Left forelimb (tissue), 1 donor: ENCODE measurements at regions not wholly inside any gene's neighbourhood (a gene's known extent, or its start where the extent isn't known, plus 50 kb on each side); places are given as distances from the start of the nearest gene placed in this dataset.

Experiments used
- DNase-seq: peaks from one replicate; pipeline ENCODE4 v3.0.0-alpha.2; 2018; ENCODE audit warnings: low spot score

- DNase-seq = no peak
Observed at GRCh38 chr5:143664623-143665022, 147.3 kb upstream of the HMHB1 start.

GRCh38 chr5:143663872-143664271 lies 148.1 kb upstream of the HMHB1 start:
- no peak for DNase-seq

GRCh38 chr5:143662020-143662419 lies 149.9 kb upstream of the HMHB1 start:
- DNase-seq = no peak

- DNase-seq = no peak
Observed at GRCh38 chr5:143660625-143661024, 151.3 kb upstream of the HMHB1 start.

- no peak for DNase-seq
Observed at GRCh38 chr5:143659599-143660238, 152.2 kb upstream of the HMHB1 start.

- DNase-seq = no peak
Observed at GRCh38 chr5:143658956-143659355, 153.0 kb upstream of the HMHB1 start.

GRCh38 chr5:143657647-143658285 lies 154.2 kb upstream of the HMHB1 start:
- DNase-seq = no peak

GRCh38 chr5:143653766-143654282 lies 158.1 kb upstream of the HMHB1 start:
- no peak for DNase-seq

GRCh38 chr5:143653256-143653655 lies 158.7 kb upstream of the HMHB1 start:
- no peak for DNase-seq

- no peak for DNase-seq
Observed at GRCh38 chr5:143652108-143652700, 159.8 kb upstream of the HMHB1 start.

- no peak for DNase-seq
Observed at GRCh38 chr5:143649937-143650621, 161.9 kb upstream of the HMHB1 start.

GRCh38 chr5:143648696-143649095 lies 163.3 kb upstream of the HMHB1 start:
- no peak for DNase-seq

- DNase-seq = no peak
Observed at GRCh38 chr5:143646961-143647360, 165.0 kb upstream of the HMHB1 start.

- DNase-seq = no peak
Observed at GRCh38 chr5:143645356-143645755, 166.6 kb upstream of the HMHB1 start.

- no peak for DNase-seq
Observed at GRCh38 chr5:143644727-143645126, 167.2 kb upstream of the HMHB1 start.

- no peak for DNase-seq
Observed at GRCh38 chr5:143642791-143643190, 169.2 kb upstream of the HMHB1 start.

GRCh38 chr5:143641549-143642355 lies 170.2 kb upstream of the HMHB1 start:
- no peak for DNase-seq

- DNase-seq = no peak
Observed at GRCh38 chr5:143638654-143639053, 173.3 kb upstream of the HMHB1 start.

GRCh38 chr5:143636931-143637528 lies 174.9 kb upstream of the HMHB1 start:
- DNase-seq = no peak

- no peak for DNase-seq
Observed at GRCh38 chr5:143635888-143636287, 176.1 kb upstream of the HMHB1 start.

GRCh38 chr5:143635146-143635752 lies 176.7 kb upstream of the HMHB1 start:
- DNase-seq = no peak
